Stimulated activated CD4-positive, alpha-beta T cell treated with anti-CD3 and anti-CD28 coated beads, Interleukin-1b, Interleukin-23, amount 100 ng/mL, for 48 hours (primary cell): ENCODE measurements at regions not wholly inside any gene's neighbourhood (a gene's known extent, or its start where the extent isn't known, plus 50 kb on each side); places are given as distances from the start of the nearest gene placed in this dataset.
"Not testable (repeated sequence)": the region's sequence is repeated elsewhere in the genome, so short reads cannot be mapped to it uniquely, and the experiment has no call there.

Experiments used
- DNase-seq: peaks from one replicate; pipeline ENCODE4 v3.0.0-alpha.2; 2020

DNA sequence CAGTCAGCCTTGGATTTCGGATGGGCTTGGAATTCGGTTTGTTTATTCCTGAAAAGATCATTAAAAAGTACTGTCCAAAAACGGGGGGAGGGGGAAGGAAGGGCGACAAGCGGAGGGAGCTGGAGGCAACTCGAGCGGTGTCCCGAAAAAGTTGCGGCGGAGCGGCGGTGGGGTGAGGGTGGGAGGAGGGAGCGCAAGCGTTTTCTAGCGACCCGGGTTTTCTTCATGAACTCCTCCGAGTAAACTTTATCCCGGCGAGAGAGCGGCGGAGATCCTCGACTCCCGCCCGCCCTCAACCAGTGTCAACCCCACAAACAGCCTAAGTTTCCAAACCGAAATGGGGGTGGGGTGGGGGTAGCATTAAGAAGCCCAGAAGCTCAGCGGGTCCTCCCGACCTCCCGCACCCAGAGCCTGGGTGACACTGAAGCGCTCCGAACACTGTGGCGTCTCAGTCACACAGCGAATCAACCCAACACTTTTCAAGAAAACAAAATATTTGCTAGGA is 133.0 kb upstream of the C11orf58 start:
- no peak for DNase-seq

DNA sequence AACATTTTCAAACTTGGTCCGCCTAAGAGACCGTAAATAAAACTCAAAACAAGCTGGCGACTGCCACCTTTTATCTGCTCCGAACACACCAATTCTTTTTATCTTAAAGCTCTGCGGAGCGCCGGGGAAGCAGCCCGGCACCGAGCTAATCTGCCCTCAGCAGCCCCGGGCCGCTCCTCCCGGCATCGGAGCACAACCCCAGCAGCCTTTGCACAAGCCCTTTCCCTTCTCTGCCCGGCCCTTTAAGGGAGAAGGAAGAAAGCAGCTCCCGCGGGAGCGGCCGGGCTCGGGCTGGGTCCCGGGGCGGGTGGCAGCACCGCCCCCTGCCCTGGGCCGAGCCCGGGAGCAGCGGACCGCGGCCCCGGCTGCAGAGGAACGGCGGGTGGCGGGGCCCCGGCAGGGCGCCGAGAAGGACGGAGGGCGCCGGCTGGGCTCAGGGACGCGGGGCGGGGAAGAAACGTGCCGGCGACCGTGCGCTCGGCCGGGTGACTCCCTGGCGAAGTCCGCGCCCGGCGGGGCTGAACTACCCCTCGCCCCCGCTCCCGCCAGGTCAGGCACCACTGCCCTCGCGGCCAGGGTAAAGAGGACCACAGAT is 133.6 kb upstream of the C11orf58 start:
- no peak for DNase-seq

DNA sequence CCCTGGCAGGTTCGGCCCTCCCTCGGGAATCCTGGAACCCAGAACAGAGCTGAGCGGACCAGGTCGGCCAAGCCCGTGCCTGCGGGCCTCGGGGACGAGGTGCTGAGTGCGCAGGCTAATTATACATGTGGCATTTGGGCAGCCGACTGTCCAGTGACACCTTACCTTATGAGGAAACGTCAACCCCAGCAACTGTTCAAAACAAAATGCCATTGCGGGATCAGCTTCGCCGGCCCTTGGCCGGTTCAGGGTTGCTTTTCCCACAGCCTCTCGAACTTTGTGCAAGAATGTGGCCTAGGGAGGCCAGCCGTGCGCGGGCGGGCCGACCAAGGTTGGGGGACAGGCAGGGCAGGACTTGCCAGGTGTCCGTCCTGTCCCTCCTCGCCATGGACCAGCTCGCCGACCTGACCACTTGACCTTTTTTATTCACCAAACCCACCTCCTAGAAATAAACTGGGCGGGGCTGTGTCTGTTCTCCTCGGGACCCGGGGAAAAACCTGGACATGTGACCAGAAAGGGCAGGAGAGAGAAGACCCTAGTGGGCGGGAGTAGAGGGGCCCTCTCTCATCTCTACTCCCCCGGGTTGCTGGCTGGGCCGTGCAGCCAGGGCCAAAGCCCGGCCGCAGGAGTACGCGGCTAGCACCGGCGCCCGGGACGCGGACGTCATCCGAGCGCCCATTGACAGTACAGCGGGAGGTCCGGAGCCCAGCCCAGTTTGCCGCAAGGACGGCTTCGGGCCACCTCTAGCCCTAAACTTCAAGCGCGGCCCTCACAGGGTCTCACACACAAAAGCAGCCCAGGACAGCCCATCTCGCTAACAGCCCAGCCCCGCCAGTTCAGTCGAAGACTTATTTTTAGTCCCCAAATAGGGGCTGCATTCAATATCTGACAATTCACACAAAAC is 134.3 kb upstream of the C11orf58 start:
- no peak for DNase-seq

DNA sequence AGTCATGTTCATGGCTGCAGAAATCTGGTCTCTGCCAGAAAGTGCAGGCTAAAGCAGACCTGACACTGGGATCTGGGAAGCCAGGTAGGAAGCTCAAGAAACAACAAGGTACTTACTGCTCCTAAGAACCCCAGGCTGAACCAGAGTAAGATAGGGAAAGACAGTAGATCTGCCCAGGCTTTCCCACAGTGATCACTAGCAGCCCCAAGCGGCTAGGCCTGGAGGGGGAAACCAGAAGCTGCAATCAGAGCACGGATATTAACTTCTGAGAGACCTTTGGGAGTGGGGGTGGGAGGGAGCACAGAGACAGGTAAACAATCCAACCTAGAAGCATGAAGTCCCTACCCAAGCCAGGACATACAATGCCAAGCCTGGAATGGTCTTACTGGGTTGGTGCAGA is 135.2 kb upstream of the C11orf58 start:
- no peak for DNase-seq

DNA sequence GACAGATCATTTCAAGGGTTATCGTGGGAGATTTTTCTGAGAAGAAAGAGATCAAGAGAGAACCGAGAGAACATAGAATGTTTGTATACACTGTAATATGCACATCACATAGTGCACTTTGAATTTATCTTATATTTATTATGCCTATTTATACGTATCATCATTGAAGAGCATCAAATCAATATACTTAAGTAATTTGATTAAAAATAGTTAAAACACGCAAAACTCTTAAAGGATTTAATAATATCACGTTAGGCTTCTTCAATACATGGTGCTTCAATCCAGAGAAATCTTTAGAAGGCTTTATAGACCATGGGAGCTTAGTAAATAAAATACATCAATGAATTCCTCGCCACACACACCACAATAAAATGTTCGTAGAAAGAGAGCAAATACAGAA is 139.5 kb upstream of the C11orf58 start:
- no peak for DNase-seq

DNA sequence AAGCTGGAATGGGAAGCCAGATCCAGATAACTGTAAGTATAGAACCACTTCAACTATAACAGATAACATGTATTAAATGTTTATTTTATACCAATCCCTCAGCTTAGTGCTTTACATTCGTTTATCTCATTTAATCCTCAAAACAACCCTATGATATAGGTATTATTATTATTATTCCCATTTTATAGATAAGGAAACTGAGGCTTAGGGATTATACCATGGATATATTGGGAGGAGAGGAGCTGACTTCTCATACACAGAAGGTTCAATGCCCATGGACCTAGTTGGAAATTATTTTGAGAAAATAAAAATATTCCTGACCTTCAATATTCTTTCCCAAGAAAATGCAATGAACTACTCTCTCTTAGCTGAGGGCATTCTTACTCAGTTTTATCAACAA is 140.4 kb upstream of the C11orf58 start:
- DNase-seq, result no peak

DNA sequence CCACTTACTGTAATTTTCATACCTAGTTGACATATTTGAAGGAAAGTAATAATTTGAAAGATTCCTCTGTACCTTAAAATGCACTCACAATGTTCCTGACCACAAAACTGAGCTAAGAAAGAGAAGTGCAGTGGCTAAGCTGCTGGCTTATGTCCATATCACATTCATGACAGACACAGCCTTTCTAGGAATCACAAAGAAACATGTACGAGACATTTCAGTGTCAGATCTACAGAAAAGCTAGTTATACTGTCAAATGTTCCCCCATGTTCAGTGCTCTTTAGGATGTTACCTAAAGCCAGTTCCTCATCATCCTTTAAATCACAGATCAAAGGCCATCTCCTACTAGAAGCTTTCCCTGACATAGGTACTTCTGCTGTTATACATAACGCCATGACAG is 142.2 kb upstream of the C11orf58 start:
- DNase-seq, result no peak

DNA sequence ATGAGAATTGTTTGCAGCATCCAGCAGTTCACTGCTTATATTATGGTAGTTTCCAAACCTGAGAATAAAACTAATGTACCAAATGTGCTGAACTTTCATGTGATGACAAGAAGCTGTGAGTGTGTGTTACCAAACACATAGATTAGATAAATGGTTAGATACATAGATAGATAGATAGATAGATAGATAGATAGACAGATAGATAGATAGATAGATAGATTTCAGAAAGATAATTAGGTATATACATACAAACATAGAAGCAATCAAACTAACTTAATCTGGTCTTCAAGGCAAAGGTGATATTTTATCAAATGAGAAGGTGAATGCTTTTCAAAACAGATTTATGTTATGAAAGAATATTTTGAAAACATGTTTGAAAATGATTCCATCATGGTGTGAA is 147.3 kb upstream of the C11orf58 start:
- DNase-seq, result no peak

DNA sequence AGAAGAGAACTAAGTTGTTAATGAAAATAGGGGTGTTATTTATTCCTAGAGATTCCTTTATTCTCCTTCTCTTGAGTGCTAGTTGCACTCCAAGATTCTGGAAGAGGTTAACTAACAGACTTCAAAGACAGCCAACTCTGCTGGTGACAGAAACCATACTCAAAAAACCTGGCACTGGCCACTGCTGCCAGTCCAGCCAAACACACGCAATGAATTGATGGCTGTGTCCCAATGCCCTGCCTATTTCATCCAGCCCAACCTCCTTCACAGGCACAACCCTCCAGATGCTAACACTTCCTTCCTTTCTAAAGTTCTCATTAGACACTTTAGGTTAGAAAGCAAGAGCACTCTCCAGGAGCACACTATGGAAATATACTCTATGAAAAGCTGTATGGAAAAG is 150.8 kb upstream of the C11orf58 start:
- DNase-seq, result no peak

DNA sequence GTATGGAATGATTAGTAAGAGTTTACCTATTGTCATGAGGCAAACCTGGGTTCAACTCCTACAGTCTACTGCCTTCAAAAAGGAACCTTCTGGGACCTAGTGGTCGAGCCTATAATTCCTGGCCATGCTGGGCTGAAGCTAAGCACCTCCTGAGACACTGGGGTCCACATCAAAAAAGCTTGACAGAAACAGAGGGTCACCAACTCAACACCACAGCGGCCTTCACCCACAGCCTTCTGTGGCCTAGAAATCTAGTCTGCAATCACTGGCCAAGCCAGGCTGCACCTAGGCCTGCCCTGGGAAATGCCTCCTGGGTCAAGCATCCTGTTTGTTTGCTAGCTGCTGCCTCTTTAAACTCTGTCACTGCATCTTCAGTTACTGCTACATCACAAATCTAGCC is 153.9 kb upstream of the C11orf58 start:
- no peak for DNase-seq

DNA sequence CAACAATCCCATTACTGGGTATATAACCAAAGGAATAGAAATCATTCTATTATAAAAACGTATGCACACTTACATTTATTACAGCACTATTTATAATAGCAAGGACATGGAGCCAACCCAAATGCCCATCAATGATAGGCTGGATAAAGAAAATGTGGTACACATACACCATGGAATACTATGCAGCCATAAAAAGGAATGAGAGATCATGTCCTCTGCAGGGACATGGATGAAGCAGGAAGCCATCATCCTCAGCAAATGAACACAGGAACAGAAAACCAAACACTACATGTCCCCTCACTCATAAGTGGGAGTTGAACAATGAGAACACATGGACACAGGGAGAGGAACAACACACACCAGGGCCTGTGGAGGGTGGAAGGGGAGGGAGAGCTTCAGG is 157.4 kb upstream of the C11orf58 start:
- DNase-seq, result not testable (repeated sequence)

DNA sequence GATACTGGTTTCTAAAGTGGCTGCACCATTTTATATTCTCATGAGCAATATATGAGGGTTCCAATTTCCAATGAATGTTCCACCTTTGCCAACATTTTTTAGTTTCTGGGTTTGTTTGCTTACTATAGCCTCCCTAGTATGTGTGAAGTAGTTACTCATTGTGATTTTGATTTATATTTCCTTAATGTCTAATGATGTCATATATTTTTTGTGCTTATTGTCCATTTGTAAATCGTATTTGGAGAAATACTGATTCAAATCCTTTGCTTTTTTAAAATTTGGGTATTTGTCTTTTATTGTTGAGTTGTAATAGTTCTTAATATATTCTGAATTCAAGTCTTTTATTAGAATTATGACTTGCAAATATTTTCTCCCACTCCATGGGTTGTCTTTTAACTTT is 161.0 kb upstream of the C11orf58 start:
- no peak for DNase-seq

DNA sequence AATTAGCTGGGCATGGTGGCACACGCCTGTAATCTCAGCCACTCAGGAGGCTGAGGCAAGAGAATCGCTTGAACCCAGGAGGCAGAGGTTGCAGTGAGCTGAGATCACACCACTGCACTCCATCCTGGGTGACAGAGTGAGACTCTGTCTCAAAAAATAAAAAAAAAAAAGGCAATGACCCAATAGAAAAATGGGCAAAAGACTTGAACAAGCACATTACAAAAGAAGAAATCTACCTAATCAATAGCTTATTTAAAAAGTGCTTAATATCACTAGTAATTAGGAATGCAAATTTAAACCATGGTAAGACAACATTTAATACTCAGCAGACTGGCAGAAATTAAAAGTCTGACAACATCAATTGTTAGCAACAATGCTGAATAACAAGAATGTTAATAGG is 163.6 kb upstream of the C11orf58 start:
- DNase-seq, result not testable (repeated sequence)

DNA sequence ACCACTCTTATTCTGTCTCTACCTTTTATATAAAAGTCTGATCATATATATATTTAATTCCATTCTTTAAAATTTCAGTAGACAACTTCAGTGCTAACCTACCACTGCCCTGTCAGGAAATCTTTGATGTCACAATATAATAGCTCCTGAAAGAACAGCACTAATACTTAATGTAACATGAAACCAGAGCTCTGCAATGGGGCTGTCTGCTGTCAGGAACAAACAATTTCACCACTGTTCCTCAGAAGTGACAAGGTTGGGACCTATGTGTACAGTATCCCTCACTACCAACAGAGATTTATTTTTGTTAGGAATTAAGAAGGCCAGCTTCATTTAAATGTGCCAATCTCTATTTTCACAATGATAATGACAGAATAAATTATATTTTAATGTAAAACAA is 165.5 kb upstream of the C11orf58 start:
- DNase-seq, result no peak

DNA sequence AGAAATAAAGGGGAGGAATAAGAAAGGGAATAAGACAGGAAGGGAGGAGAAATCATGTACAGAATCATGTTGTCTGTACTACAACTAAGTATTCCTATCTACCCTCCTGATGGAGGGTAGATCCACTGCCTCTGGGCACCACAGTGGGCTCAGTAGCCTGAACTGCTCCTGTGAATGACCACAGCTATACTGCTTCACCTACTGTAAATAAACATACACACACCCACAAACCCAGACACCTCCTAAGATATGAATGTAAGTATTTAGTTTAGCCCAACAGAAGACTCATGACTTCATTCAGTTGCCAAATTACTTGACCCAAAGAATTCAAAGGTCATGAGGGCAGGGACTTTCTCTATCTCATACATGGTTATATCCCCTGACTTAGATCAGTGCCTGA is 177.3 kb upstream of the C11orf58 start:
- no peak for DNase-seq

DNA sequence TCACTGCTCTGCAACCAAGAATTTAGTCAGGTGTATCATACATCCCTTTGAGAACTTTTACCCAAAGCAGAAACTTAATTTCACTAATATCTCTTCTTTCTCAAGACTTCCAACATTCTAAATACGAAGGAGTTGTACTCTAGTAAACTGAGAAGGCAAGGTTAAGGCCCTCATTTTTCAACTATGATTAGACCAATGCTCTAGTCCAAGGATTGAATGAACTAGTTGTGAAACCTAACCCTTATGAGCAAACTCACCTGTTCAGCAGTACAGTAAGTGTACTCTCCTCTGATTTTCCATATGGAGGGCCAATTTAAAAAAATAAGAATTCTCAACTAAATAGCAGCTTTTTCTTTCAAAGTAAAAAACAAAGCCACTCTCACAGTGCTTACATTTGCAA is 180.0 kb upstream of the C11orf58 start:
- no peak for DNase-seq

DNA sequence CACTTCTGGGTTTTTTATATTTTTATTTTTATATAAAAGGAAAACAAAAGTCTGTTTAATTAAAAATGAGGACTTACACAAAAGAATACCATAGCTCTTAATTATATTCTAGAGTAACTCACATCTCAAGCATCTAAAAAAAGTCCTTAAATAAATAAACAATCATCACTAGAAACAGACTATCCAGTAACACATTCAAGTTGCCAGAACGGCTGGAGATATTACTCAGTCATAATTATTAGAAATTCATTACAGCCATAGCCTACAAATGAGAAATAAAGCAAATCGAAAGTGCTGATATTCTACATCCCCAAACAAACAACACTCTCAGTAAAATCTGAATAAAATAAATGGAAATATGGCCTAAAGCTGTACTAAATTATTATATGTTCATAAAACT is 182.5 kb upstream of the C11orf58 start:
- no peak for DNase-seq

DNA sequence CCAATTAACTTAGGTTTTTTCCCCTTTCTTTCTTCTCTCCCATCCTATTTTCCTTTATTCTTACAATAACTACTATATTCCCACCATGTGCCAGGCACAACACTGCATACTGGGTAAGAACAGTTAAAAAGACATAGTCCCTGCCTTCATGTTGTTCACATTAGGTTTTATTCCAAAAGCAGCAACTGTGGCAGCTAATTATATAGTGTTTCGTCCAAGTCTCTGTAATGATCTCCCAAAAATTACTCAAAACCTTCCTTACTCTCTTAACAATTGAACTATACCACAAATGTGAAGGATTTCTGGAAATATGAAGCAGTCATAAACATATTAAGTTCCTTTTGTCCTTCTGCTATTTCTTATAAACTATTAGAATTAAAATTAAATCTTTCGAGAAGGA is 184.1 kb upstream of the C11orf58 start:
- no peak for DNase-seq

DNA sequence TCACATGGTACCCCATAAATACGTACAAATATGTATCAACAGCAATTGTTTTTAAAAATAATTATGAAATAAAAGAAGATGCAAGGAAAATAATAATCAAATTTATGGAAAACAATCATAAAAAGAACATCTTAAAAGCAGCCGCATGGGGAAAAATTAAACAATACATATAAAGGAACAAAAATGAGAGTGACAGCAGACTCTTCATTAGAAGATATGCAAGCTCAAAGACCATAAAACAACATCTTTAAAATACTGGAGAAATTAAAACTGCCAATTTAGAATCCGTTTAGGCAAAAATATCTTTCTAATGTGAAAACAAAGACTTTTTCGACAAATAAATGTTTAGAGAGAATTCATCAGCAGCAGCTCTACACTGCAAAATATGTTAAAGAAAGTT is 190.6 kb upstream of the C11orf58 start:
- no peak for DNase-seq

DNA sequence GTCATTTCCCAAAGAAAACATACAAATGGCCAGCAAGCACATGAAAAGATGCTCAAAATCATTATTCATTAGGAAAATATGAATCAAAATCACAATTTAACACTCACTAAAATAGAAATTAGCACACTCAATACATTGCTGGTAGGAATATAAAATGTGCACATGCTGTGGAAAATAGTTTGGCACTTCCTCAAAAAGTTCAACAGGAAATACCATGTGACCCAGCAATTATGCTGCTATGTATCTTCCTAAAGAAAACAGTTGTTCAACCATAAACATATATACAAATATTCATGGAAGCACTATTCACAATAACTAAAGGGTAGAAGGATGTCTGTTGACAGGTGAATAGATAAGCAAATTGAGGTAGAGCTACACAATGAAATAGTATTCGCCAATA is 187.3 kb upstream of the SOX6 start:
- no peak for DNase-seq

DNA sequence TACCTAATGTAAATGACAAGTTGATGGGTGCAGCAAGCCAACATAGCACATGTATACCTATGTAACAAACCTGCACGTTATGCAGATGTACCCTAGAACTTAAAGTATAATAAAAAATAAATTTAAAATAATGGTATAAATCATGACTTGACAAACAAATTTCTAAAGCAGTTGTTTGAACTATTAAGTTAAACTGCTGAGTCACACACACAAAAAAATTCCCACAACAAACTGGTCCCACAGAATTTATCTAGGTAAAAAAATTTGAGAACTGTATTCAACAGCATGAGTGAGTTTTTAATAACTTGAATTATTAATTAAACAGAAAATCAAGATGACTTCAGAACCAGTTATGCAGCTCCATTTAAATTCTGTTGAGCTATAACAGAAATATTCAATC is 186.0 kb upstream of the SOX6 start:
- no peak for DNase-seq

DNA sequence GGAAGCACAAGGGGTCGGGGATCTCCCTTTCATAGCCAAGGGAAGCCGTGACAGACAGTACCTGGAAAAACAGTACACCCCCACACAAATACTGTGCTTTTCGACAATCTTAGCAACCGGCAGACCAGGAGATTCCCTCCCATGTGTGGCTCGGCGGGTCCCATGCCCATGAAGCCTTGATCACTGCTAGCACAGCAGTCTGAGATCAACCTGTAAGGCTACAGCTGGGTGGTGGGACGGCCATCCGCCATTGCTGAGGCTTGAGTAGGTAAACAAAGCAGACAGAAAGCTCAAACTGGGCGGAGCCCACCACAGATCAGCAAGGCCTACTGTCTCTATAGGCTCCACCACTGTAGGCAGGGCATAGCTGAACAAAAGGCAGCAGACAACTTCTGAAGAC is 180.2 kb upstream of the SOX6 start:
- no peak for DNase-seq

DNA sequence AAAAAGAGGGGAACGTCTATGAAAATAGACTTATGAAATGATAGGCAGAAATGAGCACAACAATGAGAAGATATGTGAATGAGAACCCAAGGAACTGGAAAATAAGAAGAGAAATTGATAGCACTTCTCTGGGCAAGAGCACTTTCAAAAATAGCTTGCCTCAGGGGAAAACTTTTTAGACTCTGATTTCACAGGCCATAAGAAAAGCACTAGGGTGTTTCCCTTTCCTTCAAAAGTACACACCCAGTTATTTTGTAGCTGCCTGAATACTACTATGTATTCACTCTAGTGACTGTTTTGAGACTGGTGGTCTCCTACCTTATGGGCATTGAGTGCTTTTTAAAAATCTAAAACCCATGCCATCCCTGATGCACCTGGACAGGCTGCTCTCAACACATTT is 172.3 kb upstream of the SOX6 start:
- no peak for DNase-seq

DNA sequence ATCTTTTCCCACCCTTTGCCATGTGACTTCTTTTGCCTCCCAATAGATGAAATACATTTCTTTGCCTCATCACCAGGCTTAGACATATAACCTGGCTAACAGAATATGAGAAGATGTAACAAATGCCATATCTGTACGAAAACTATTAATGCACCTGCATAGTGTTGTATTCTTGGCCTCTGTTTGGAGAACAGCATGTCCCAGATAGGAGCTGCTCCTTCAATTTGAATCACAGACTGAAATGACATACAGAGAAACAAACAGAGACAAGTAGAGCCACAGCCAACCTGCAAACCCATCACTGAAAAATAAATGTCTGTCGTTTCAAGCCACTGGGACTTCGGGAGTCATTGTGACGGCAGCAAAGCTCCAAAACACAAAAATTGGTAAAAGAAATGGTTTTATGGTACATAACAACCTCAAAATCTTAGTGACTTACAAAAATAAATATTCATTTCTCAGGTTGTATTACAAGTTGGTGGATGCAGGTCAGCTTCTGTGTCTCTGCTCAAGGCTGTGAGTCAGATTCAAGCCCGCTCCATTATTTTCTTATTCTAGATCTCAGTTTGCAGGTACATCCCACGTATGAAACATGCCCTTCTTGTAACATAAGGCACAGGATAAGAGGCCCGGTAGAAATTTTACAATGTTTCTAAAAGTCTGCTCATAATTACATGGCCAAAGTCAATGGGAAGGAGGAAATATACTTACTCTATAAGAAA is 171.3 kb upstream of the SOX6 start:
- DNase-seq, result no peak
